ENCODE measurements at regions not wholly inside any gene's neighbourhood (a gene's known extent, or its start where the extent isn't known, plus 50 kb on each side); places are given as distances from the start of the nearest gene placed in this dataset.

DNA sequence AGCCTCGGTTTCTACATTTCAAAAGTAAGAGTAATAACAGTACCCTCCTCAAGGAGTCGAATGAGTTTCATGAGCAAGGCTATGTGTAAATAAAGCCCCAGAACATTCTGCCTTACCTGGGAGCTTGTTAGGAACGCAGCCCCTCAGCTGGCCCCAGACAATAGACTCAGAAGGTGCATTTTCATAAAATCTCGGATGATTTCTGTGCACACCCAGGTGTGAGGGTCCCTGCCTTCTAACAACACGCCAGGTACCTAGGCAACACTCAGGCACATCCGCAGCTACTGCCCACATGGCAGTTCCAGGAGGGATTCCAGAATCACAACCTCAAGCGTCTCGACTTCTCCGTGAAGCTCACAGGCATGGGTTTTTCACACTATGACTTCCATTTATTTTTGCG lies 226.5 kb upstream of the CDH4 start:
- TF ChIP-seq, protein P1, sequence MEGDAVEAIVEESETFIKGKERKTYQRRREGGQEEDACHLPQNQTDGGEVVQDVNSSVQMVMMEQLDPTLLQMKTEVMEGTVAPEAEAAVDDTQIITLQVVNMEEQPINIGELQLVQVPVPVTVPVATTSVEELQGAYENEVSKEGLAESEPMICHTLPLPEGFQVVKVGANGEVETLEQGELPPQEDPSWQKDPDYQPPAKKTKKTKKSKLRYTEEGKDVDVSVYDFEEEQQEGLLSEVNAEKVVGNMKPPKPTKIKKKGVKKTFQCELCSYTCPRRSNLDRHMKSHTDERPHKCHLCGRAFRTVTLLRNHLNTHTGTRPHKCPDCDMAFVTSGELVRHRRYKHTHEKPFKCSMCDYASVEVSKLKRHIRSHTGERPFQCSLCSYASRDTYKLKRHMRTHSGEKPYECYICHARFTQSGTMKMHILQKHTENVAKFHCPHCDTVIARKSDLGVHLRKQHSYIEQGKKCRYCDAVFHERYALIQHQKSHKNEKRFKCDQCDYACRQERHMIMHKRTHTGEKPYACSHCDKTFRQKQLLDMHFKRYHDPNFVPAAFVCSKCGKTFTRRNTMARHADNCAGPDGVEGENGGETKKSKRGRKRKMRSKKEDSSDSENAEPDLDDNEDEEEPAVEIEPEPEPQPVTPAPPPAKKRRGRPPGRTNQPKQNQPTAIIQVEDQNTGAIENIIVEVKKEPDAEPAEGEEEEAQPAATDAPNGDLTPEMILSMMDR (conservative IDR thresholded peaks at IDR 0.05; ENCODE audit: low read length): no peak
- TF ChIP-seq EZH2phosphoT487 (IDR thresholded peaks at IDR 0.05; ENCODE audit: borderline replicate concordance, low read depth, low read length): no peak

All from OCI-LY7 (cell line).